NCI-H524 treated with DMSO at 0.1 percent for 48 hours (cell line): ENCODE measurements at regions not wholly inside any gene's neighbourhood (a gene's known extent, or its start where the extent isn't known, plus 50 kb on each side); places are given as distances from the start of the nearest gene placed in this dataset.
"Not testable (repeated sequence)": the region's sequence is repeated elsewhere in the genome, so short reads cannot be mapped to it uniquely, and the experiment has no call there.

ENCODE experiments used
- DNase-seq: peaks from one replicate; lab custom pipeline; 2025; lab: John Stamatoyannopoulos, UW

- no peak for DNase-seq
Measured at GRCh38 chr10:25713894-25714240, 220.2 kb upstream of the MYO3A start.

DNA sequence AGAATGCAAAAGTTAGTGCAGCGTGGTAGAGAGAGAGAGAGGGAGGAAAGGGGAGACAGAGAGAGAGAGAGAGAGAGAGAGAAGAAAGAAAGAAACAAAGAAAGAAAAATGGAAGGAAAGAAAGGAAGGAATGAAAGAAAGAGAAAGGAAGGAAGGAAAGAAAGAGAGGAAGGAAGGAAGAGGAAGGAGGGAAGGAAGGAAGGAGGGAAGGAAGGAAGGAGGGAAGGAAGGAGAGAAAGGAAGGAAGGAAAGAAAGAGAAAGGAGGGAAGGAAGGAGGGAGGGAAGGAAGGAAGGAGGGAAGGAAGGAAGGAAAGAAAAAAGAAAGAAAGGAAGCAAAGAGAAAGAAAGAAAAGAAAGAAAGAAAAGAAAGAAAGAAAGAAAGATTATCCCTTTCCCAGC is 209.8 kb upstream of the MYO3A start:
- DNase-seq = no peak

DNA sequence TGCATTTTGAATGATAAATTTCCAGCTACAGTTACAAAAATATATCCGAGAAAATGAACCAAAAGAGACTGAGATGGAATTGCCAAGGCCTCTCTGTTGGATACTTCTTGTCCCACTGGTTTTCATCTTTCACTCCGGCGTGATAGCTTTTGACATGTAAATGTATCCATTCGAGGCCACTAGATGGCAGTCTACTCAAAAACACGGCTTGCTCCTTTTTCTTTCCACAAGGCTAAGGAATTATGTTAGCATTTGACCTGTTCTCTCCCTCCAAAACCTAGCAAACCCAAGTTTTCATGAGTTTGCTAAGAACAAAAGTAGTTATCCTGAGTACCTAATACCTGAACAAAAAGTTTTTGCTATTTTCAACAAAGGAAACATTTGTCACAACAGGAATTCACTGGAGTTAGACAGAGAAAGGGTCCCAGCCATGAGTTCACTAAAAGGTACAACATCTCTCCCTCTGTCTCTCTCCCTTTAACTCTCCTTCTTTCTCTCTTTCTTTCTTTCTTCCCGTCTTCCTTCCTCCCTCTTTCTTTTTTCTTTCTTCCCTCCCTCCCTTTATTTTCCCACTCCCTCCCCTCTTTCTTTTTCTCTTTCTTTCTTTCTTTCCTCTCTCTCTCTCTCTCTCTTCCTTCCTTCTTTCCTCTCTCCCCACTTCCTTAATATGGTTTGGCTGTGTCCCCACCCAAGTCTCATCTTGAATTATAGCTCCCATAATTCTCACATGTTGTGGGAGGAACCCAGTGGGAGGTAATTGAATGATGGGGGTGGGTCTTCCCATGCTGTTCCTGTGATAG is 207.9 kb upstream of the MYO3A start:
- no peak for DNase-seq

- no peak for DNase-seq
Measured at GRCh38 chr10:25738776-25739175, 195.3 kb upstream of the MYO3A start.

DNA sequence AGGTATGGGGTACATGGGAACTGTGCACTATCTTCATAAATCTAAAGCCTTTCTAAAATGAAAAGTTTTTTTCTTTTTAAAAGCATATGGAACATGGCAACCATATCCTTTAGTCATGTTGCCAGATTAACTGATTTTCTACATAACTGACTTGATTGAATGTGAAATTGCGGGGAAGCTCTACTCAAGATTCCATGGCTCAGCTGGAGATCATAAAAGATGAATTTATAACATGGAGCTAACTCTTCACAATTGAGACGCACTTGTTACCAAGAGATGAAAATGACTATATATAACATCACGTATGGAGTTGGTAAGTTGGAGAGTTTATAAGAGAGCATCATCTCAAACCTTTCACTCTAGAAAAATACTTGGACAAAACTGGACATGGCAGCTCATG is 190.2 kb upstream of the MYO3A start:
- no peak for DNase-seq

- DNase-seq = no peak
Measured at GRCh38 chr10:25744574-25744973, 189.5 kb upstream of the MYO3A start.

DNA sequence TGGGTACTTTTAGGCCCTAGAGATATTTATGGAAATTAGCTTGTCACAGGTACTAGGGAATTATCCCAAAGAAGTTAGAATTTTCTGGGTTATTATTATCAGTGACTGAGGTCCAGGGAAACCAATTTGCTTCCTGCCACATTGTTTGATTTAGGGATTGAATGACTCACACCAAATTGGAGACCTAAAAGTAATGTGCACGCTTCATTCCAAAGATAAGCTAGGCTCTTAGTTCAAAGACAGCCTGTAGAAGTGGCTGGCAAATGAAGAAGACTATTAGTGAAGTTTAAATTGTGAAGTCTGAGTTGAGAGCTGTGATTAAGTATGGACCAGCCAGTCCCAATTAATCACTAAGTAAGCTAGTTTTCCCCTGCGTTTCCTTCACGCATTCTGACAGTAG is 188.1 kb upstream of the MYO3A start:
- DNase-seq = no peak

- no peak for DNase-seq
Measured at GRCh38 chr10:25747084-25747483, 186.9 kb upstream of the MYO3A start.

DNA sequence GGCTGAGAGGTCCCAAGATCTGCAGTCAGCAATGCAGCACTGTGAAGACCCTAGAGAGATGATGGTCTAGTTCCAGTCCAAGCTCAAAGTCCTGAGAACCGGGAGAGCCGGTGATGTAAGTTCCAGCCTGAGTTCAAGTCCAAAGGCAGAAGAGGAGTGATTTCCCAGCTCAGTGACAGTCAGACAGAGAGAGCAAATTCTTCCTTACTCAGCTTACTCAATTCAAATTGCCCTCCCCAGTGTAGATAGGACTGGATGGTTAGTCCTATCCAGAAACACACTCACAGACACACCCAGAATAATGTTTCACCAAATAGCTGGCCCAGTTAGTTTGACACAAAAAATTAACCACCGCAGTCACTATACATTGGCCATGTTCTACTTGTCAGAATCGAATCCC is 185.5 kb upstream of the MYO3A start:
- no peak for DNase-seq

GRCh38 chr10:25753776-25754175 is 180.3 kb upstream of the MYO3A start:
- no peak for DNase-seq

- DNase-seq = not testable (repeated sequence)
Measured at GRCh38 chr10:25755874-25756273, 178.2 kb upstream of the MYO3A start.

- DNase-seq = no peak
Measured at GRCh38 chr10:25756784-25757183, 177.2 kb upstream of the MYO3A start.

DNA sequence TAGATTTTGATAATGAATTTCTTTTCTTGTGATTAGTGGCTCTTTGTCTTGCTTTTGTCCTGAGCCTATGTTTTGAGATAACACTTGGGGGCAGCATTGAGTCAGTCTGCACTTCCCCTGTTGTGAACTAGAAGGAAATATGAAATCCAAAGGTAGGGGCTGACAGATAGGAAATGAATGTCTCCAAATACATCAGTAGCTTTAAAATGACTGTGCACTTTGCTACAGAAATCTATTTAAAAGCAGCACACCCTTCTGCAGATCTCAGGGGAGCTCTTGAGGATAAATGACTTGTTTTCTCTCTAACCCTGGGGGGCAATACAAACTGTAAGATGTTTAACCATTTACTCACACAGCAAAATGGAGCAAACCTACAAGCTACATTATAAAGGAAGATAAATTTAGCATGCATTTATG is 176.0 kb upstream of the MYO3A start:
- DNase-seq = no peak

DNA sequence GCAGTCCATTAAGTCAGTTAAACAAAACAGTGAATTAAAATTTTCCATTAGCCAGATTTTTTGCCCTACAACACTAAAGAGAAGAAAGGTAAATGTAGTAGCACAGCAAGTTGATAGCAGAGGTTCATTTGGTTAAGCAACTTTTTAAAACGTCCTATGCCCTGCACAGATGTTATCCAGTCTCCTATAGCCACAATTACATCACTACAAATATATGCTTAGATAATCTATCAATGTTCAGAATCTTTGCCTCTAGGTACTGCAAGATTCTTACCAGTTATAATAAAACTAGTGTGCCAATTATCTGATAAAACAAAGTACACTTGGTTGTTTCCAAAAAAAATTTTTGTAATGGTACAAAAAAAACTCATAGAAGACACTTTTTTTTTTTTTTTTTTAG is 175.5 kb upstream of the MYO3A start:
- DNase-seq = no peak

- no peak for DNase-seq
Measured at GRCh38 chr10:25761937-25762336, 172.1 kb upstream of the MYO3A start.

GRCh38 chr10:25766213-25766612 is 167.8 kb upstream of the MYO3A start:
- no peak for DNase-seq

- no peak for DNase-seq
Measured at GRCh38 chr10:25766687-25767221, 167.3 kb upstream of the MYO3A start.

- DNase-seq = no peak
Measured at GRCh38 chr10:25768167-25768566, 165.9 kb upstream of the MYO3A start.

GRCh38 chr10:25778646-25779045 is 155.4 kb upstream of the MYO3A start:
- DNase-seq = no peak

GRCh38 chr10:25786161-25786560 is 147.9 kb upstream of the MYO3A start:
- no peak for DNase-seq

DNA sequence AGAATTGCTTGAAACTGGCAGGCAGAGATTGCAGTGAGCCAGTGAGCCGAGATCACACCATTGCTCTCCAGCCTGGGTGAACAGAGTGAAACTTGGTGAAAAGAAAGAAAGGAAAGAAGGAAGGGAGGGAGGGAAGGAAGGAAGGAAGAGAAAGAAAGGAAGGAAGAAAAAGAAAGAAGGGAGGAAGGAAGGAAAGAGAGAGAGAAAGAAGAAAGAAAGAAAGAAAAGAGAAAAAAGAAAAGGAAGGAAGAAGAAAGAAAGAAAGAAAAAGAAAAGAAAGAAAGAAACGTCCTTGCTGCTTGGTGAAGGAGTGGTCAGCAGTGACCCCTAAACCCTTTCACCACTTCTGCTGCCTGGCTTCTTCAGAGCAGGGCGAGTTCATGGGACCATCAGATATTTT is 147.1 kb upstream of the MYO3A start:
- DNase-seq = no peak

DNA sequence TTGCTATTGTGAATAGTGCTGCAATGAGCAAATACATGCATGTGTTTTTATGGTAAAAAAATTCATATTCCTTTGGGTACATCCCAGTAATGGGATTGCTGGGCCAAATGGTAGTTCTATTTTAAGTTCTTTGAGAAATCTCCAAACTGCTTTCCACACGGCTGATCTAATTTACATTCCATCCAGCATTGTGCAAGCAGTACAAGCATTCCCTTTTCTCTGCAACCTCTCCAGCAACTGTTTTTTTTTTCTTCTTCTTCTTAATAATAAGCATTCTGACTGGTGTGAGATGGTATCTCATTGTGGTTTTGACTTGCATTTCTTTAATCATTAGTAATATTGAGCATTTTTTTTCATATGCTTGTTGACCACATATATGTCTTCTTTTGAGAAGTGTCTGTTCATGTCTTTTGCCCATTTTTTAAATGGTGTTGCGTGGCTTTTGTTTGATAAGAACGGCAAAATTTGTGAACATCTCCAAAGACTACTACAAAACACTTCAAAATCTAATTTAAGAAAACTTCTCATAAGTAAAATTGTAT is 136.1 kb upstream of the MYO3A start:
- DNase-seq = no peak

DNA sequence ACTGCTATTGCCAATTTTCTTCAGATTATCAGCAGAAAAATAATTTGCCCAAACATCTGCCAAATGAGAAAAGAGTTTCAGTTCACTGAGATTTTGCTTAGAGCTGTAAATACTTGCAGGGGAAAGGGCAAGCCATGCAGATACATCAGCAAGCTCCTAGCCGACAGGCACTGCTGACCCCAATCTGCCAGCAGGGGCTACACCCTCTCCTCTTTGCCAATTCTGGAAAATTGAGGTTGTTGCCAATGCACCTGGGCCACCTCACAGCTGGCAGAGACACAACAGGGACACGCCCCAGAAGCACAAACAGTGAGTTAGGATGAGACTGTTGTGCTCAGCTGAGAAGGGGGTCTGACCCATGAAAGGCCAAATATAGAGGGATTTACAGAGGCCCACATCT is 129.5 kb upstream of the MYO3A start:
- DNase-seq = no peak

DNA sequence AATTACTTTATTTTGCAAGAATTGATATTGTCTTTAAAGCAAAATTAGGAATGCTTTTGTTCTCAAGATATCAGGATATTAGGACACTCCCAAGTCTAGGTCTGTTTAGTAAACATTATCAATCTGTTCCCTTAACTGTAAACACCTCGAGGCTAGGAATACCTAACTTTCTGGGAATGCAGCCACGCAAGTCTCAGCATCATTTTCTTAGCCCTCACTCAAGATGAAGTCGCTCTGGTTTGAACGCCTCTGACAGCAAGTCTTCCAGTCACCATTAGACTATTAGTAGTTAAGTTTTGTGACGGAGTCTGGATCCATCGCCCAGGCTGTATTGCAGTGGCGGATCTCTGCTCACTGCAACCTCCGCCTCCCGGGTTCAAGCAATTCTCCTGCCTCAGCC is 128.0 kb upstream of the MYO3A start:
- no peak for DNase-seq
